NCI-H2107 treated with DMSO at 0.1 percent for 48 hours (cell line): ENCODE measurements at regions not wholly inside any gene's neighbourhood (a gene's known extent, or its start where the extent isn't known, plus 50 kb on each side); places are given as distances from the start of the nearest gene placed in this dataset.
"Not testable (repeated sequence)": the region's sequence is repeated elsewhere in the genome, so short reads cannot be mapped to it uniquely, and the experiment has no call there.

Experiments used
- DNase-seq: peaks from one replicate; lab custom pipeline; 2025; ENCODE audit not compliant: unreplicated experiment; lab: John Stamatoyannopoulos, UW

DNA sequence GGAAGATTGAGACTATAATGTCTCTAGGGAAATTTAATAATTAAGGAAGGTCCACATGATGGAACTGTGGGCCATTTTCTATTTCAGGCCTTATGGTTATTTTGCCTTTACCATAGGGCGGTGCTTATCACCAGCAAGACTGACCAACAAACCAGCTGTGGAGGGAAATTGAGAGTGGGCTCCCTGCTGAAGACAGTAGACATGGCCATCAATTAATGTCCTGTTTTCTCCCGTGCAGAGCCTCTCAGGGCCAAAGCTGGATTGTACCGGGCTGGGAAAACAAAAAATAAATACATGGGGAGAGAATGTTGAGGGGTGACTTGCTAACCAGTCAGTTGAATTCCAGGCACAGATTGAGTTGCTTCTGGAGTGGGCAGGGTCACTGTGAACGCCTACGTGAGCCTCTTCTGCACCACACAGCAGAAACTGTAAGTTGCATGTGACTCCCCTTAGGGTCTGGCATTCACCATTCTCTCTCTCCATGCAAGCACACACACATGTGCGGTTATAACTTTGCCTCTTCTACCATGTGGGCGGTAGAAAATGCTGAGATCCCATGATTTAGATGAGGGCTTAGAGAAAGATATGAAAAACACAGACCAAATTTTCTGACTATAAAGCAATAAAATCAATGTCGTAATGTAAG lies 128.5 kb downstream of the COPS8 start:
- DNase-seq: no peak

DNA sequence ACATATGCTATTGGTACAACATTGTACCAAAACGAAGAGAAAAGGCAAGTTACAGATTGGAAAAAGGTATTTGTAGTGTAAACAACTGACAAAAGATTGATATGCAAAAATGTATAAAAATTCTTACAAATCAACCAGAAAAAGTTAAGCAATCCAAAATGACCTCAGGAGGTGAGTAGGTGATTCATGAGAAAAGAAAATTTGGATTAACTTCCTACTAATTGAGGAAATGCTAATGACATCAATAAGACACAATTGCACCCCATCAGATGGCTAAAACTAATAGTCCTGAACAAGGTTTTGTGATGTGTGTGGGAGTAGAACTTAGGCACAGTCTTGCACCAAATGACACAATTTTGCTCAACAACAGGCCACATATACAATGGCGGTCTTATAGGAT lies 129.3 kb downstream of the COPS8 start:
- no peak for DNase-seq

DNA sequence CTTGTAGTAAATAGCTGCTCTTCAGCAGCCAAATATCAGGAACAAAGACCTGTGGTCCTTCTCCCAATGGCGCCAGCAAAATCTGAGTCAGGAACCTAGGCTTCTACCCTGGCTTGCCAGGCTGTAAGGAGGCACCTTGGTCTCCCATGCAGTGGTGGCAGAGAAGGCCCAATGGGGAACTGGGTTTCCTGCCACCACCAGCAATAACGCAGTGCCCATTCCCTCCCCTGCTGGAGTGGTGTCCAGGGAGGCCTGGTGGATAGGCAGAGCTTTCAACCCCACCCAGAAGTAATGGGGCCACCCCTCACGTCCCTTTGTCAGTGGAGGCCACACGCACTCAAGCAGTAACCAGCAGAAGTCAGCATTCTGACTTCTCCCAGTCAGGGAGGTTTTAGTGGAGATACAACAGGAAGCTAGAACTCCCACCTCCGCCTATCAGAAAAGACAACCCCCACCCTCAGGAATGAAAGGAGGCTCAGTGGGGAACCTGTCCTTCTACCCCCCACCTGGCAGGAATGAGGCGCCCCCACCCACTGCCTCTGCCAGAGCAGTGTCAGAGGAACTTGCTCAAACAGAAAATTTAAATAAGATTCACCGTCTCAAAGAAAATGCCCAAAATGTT lies 132.4 kb downstream of the COPS8 start:
- DNase-seq: no peak

DNA sequence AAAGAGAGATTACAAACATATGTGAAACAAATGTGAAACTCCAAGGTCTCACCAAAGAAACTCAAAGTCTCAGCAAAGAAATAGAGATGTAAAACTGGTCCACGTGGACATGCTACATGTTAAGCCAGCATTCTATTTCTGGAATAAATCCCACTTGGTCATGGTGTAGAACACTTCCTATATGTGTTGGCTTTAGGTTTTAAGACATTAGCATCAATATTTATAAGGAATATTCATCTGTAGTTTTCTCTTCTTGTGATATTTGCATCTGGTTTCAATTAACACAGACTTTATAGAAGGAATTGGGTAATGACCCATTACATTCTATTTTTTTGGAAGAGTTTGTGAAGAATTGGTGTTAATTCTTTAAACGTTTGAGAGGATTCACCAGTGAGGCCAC lies 133.1 kb downstream of the COPS8 start:
- no peak for DNase-seq

DNA sequence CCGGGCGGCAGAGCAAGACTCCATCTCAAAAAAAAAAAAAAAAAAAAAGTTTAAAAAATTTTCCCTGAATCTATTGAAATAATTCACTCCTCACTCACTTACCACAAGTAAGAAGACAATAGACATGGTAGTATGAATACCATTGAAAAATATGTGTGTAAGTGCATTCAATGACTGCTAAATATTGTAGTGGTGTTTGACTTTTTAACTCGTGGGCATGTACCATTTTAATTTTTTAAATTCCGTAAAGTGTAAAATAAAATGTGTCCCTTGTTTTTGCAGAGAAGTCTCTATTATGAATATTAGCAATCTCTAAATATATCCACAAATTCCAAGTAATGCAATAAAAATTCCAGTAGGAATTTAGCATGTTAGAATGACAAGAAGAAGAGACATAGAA lies 134.1 kb downstream of the COPS8 start:
- DNase-seq: no peak

DNA sequence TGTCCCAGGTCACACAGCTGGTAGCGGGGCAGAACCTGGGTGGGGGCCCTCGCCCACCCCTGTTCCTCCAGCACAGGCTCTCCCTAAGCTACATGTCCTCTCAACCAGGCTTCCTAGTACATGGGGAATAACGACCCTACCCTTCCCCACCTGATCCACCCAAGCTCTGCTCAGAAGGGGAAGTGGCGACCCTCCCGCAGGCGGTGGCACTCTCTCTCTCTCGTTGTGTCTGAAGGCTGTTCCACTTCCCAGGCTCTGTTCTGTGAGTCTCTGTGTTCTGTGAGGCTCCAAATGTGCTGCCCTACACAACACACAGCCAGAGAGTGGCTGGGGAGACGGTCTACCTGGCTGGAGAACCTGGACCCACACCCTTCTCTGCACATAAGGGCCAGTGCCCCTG lies 135.8 kb downstream of the COPS8 start:
- DNase-seq: no peak

DNA sequence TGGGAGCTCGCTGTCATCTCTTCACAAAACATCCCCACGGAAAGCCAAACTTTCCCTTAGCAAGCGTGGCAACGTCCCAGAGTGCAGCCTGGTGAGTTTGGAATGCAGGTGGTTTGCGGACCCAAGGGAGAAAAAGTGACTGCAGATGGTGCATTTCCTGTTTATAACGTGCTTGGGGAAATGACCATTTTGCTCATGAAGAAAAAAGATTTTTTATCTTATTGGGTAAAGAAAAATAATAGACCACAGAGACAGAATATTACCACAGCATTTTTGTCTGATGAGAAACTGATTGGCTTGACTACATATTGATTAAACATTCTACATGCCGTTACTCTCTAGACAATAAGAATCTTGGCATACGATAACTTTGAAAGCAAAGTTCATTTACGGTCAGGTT lies 136.5 kb downstream of the COPS8 start:
- DNase-seq: no peak

DNA sequence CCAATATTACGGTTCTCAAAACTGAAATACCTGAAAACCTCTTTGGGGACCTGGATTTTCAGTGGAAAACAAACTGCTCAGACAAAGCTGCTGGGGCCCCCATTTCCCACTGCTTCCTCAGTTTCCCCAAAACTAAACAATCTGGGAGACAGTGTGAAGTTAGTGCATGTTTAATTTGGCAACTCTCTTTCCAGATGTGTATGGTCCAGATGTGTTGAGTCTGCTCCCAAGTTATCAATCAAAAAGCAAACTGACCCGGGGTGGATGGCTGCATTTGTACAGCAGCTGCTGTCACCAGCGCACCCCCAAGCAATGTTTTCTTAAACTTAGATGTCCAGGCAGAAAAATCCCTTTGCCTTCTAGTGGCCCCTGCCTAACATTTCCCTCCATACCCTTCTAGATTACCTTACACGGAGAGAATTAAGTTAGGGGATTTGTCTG lies 136.9 kb downstream of the COPS8 start:
- DNase-seq: no peak

DNA sequence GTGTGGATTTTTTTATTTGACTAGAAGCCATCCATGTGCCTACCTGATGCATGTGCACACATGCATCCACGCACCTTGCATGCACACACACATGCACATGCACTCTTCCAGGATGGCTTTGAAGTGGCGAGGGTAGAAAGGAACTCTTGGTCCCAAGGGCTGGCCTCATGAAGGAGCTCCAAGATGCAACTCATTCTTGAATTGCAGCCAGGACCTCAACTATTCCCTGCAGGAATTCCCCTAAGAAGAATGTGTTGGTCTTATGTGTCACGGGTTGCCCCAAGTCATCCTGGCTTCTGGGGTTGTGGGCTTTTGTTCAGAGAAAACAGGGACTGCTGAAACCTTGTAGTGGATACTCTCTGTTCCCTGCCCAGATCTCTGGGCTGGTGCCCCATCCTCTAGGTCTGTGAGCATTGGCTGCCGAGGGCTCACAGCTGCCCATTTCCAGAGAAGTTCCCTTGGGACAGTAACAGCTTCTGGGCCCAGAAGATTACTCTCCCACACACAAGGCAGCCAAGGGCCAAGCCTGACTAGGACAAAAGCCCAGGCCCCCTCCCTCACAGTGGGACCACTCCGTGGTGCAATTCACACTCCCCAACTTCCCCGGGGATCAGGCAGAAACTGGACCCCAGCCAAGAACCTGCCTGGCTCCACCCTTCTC lies 137.6 kb downstream of the COPS8 start:
- DNase-seq: no peak

DNA sequence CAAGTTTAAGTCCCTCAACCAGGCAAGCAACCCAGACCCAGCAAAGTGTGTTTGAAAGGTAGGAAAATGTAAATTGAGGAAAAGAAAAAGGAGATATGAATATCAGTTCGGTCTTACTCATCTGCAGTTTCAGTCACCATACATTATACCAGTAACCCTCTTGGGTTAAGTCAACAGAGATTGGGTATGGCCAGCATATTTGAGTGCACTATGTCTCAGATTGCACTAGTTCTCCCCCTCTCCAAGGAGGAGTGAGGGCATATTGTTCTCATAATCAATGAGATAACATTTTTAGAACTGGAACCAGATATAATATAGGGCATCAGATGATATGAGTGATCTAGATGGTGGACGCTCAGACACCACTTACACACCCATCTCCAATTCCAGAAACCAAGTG lies 141.5 kb downstream of the COPS8 start:
- no peak for DNase-seq

DNA sequence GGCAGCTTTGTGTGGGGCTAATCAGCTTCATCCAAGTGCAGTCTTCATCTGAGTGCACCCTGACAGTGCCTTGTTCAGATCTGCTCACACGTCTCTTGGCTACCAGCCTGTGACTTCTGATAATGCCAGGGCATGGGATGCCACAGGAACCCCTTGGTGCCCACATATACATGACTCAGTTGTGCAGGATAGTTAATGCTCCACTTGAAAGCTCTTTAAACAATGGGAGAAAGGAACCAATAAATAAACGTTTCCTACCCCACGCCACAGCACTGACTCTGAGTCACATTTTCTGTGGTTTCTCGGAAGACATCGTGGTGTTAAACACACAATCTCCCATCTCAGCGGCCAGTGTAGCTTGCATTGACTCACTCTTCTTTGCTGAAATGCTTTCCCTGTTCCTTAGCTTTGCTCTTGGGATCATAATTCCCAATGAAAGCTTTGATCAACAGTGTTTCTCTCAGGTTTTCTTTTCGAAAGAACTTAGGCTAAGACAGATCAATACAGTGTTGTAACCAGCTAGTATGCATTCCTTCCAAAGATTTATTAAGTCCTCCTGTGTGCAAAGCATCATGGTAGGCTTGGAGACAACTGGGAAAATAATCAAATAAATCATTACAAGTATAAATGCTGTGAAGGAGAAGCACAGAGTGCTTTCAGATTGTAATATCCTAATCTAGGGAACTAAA lies 142.0 kb downstream of the COPS8 start:
- DNase-seq: no peak

DNA sequence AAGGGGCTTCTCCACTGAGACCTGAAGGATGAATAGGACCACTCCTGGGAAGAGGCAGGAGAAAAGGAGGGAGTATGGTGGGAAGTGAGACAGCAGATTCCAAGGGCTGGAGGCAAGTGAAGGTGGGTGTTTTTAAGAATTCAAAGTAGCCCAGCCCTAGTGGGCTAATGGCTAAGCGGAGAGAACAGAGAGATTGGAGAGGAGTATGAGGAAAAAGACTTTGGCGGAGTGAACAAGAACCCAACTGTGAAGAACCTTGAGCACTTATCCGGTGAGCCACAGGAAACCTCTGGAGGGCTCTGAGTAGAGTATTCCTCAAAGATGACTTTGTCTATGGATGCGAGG lies 142.6 kb downstream of the COPS8 start:
- no peak for DNase-seq

DNA sequence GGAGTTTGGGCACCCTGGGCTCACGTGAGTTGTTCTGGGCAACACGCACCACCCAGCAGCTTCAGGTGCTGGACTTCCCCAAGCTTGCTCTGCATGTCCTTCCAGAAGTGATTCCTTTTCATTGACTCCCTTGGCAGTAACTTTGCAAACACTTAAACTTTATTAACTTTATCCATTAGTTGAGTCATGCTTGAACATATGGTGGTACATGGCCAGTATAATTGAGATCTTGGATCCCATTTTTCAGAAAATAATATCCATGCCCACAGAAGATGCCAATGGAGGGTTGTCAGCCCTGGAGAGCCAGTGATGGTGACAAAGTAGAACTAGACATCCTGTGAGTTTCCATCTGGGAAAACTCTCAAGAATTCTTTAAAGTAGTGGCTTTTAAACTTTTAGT lies 144.2 kb downstream of the COPS8 start:
- no peak for DNase-seq

DNA sequence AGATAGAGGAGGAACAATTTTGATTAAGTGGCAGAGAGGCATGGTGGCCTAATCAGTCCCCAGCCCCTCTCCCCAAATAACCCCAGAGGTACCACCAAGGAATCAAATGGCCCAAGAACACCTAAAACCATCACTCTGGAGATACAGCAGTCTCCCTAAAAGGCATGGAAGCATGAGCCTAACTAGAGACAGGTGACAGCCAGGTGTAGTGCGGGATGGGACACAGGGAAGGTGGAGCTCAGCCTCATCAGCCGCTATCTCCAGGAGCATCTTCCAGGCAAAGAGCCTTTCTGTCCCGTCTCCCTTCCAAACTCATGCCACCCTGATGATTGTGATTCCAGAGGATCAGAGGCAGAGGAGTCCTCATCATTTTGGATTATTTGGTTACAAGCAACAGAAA lies 144.7 kb downstream of the COPS8 start:
- DNase-seq: no peak

DNA sequence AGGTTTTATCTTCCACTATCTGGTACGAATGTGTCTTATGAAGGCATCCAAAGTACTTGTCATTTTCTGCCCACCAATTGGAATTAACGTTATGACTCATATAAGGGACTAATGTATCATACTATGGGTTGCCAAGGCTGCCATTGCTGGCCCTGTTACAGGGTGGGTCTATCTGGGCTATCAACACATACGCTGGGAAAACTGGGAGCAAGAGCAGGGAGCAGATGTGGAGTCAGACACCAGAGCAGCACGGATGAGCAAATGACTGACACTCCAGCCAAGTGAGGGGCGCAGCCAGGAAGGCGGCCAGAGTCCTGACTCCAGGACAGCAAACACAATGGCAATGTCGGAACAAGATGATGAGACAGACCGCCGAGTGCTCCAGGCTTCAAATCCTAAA lies 145.9 kb downstream of the COPS8 start:
- DNase-seq: no peak

DNA sequence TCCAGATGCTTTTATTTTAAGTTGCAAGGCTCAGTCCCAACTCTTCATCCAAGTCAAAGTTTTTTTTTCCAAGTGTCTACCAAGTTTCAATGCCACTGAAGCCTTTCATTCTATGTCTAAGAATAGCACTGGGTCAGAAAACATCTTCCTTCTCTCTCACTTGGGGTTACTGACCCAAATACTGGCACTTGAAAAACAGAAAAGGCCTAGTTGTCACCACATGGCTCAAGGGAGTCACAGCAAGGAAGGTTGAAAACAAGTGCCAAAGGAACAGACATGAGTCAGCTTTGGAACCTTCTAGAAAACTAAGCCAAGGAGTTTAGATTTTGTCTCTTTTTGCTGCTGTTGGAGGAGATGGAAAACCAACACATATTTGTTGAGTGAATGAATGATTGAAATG lies 146.5 kb downstream of the COPS8 start:
- no peak for DNase-seq

DNA sequence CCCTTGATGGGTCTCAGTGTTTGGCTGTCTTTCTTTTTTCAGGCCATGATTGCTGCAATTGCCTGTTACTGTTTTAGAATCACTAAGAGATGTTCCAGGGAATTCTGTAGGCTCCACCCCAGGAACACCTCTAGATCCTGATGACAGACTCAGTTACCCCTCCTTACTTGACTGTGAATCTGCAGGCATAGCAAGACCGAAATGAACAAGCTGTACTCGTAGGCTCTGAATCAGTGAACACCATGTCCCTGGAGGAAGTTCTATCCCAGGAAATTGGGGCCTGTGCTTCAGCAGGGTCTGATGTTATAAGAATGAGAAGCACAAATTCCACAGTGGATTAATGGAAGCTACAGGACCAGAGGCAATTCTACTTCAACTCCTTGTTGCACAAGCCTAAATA lies 148.6 kb downstream of the COPS8 start:
- no peak for DNase-seq

DNA sequence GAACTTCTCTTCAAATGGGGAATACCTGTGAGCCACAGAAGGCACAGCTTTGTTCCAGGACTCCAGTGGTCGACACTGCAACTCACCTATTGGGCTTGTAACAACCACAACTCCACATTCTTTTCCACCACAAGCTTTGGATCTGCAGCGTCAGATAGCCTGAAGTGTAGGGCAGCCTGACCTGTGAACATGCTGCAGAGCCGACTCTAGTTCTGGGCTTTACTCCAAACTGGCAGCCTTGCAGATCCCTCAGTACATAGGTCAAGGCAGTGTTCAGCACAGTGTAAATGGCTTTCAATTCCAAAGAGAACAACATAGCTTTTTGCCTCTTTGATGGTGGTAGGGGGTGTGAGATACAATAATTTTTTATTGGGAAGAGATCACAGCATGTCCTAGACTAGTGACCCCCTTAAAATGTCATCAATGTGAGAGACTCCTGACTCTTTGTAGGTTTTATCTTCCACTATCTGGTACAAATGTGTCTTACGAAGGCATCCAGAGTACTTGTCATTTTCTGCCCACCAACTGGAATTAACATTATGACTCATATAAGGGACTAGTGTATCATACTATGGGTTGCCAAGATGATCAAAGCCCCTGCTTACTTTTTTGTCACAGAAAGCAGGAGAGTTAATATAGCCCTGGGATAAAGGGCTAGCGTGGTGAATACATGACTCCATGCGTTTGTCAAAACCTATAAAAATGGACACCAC lies 149.8 kb downstream of the COPS8 start:
- no peak for DNase-seq

DNA sequence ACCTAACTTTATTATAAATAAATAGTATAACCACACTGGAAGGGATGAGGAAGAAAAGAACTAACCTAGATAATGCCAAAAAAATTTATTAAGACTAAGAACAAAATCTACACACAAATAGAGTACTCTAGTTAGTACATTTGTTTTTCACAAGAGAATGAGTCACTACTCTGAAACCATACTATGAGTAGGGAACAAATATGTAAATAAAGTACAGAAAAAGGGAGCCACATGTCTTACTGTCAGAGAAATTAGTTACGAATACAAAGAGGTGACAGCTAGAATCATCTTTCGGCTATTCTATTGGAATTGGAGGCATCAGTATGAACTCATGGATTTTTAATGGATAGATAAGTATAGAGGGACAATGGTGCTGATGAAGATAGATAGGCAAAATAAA lies 150.5 kb downstream of the COPS8 start:
- no peak for DNase-seq

DNA sequence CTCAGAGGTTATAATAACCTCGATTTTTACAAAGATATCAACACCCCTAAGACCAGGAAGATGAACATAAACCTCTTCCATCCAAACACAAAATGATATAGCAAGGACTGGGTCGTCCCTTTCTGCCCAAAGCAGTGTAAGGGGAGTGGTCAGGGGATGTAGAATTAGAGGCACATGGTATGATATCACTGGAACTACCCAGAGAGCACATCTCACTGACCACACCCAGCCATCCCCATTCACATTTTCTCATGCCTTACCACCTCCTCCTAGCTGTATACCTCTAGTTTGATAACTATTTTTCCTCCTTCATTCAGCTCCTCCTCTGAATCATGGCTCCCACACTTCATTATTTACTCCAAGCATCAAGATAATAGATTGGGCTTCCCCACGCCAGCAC lies 152.6 kb downstream of the COPS8 start:
- no peak for DNase-seq

DNA sequence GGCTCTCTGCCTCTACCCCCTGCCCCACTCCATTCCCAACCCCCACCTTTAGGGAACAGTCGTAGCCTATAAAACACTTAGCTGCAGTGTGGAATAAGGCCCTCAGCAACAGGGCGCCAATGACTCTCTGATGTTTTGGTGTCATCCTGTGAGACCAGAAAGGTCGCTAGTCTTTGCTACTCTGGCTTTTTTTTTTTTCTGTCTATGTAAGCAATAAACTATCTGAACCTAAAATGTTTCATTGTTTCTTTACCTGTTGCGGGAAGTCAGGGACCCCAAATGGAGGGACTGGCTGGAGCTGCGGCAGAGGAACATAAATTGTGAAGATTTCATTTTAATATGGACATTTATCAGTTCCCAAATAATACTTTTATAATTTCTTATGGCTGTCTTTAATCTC lies 154.6 kb downstream of the COPS8 start:
- DNase-seq: no peak

DNA sequence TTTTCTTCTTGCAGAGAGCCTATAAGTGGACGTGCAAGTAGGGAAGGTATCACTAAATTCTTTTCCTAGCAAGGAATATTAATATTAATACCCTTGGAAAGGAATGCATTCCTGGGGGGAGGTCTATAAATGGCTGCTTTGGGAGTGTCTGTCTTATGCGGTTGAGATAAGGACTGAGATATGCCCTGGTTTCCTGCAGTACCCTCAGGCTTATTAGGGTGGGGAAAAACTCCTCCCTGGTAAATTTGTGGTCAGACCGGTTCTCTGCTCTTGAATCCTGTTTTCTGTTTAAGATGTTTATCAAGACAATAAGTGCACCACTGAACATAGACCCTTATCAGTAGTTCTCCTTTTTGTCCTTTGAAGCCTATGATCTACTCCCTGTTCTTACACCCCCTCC lies 155.2 kb downstream of the COPS8 start:
- not testable (repeated sequence) for DNase-seq
